Stimulated activated CD4-positive, alpha-beta T cell treated with anti-CD3 and anti-CD28 coated beads, Interleukin-4, amount 100 ng/mL, for 48 hours (primary cell): ENCODE measurements at regions not wholly inside any gene's neighbourhood (a gene's known extent, or its start where the extent isn't known, plus 50 kb on each side); places are given as distances from the start of the nearest gene placed in this dataset.

Experiments
- DNase-seq, 2 donors: peaks; one replicate each; pipeline ENCODE4 v3.0.0-alpha.2; 2020; ENCODE audit warnings: low read depth in 2 of 2

- DNase-seq = no peak
Observed at GRCh38 chr3:159616234-159616825, 372.3 kb upstream of the IL12A start.

GRCh38 chr3:159619341-159619885, 369.2 kb upstream of the IL12A start:
- DNase-seq = no peak

- DNase-seq = no peak
Observed at GRCh38 chr3:159620281-159620680, 368.4 kb upstream of the IL12A start.

GRCh38 chr3:159620873-159621272, 367.8 kb upstream of the IL12A start:
- no peak for DNase-seq

- no peak for DNase-seq
Observed at GRCh38 chr3:159624616-159625015, 364.0 kb upstream of the IL12A start.

- no peak for DNase-seq
Observed at GRCh38 chr3:159625594-159625993, 363.0 kb upstream of the IL12A start.

- no peak for DNase-seq
Observed at GRCh38 chr3:159626598-159626997, 362.0 kb upstream of the IL12A start.

GRCh38 chr3:159627229-159627628, 361.4 kb upstream of the IL12A start:
- DNase-seq = no peak

- DNase-seq = no peak
Observed at GRCh38 chr3:159627634-159628033, 361.0 kb upstream of the IL12A start.

GRCh38 chr3:159629329-159630084, 359.1 kb upstream of the IL12A start:
- DNase-seq = no peak

GRCh38 chr3:159631226-159631625, 357.4 kb upstream of the IL12A start:
- no peak for DNase-seq

- no peak for DNase-seq
Observed at GRCh38 chr3:159632128-159632527, 356.5 kb upstream of the IL12A start.

- DNase-seq = no peak
Observed at GRCh38 chr3:159632851-159633250, 355.8 kb upstream of the IL12A start.

GRCh38 chr3:159634483-159634882, 354.2 kb upstream of the IL12A start:
- DNase-seq = no peak

GRCh38 chr3:159635047-159635641, 353.5 kb upstream of the IL12A start:
- no peak for DNase-seq

- DNase-seq = no peak
Observed at GRCh38 chr3:159637883-159638542, 350.6 kb upstream of the IL12A start.

- DNase-seq = no peak
Observed at GRCh38 chr3:159640225-159640624, 348.4 kb upstream of the IL12A start.

GRCh38 chr3:159643406-159643805, 345.2 kb upstream of the IL12A start:
- no peak for DNase-seq

- DNase-seq = no peak
Observed at GRCh38 chr3:159645874-159646273, 342.8 kb upstream of the IL12A start.

GRCh38 chr3:159649951-159650350, 338.7 kb upstream of the IL12A start:
- no peak for DNase-seq

- no peak for DNase-seq
Observed at GRCh38 chr3:159650726-159651125, 337.9 kb upstream of the IL12A start.

- no peak for DNase-seq
Observed at GRCh38 chr3:159652452-159652851, 336.2 kb upstream of the IL12A start.
